ENCODE measurements at regions not wholly inside any gene's neighbourhood (a gene's known extent, or its start where the extent isn't known, plus 50 kb on each side); places are given as distances from the start of the nearest gene placed in this dataset.

DNA sequence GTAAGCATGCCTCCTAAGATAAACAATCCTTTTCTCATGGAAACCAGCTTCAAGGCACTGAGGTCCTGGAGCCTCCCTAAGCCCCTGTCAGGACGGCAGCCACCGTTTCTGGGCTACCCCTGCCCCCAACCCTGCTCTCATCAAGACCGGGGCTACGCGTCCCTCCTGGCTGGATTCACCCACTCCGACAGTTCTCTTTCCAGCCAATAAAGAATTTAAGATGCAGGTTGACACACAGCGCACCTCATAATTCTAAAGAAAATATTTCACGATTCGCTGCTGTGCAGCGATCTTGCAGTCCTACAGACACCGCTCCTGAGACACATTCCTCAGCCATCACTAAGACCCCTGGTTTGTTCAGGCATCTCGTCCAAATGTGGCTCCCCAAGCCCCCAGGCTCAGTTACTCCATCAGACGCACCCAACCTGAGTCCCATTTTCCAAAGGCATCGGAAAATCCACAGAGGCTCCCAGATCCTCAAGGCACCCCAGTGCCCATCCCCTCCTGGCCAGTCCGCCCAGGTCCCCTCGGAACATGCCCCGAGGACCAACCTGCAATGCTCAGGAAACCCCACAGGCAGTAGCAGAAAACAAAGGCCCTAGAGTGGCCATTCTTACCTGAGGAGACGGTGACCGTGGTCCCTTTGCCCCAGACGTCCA, 336.3 kb downstream of the TMEM121 start:
- TF ChIP-seq EZH2 (IDR thresholded peaks at IDR 0.05; ENCODE audit: insufficient read depth, poor library complexity, severe bottlenecking) (no peak), EZH2phosphoT487 (IDR thresholded peaks at IDR 0.05; ENCODE audit: insufficient read depth, low read depth) (no peak)
